ENCODE measurements at regions not wholly inside any gene's neighbourhood (a gene's known extent, or its start where the extent isn't known, plus 50 kb on each side); places are given as distances from the start of the nearest gene placed in this dataset.

- no peak for DNase-seq (ENCODE audit: low spot score)
Observed at GRCh38 chr12:124504273-124505000, 63.0 kb downstream of the NCOR2 start.

- DNase-seq (ENCODE audit: low spot score) = no peak
Observed at GRCh38 chr12:124503305-124503704, 64.1 kb downstream of the NCOR2 start.

- no peak for DNase-seq (ENCODE audit: low spot score)
Observed at GRCh38 chr12:124502379-124502778, 65.0 kb downstream of the NCOR2 start.

DNA sequence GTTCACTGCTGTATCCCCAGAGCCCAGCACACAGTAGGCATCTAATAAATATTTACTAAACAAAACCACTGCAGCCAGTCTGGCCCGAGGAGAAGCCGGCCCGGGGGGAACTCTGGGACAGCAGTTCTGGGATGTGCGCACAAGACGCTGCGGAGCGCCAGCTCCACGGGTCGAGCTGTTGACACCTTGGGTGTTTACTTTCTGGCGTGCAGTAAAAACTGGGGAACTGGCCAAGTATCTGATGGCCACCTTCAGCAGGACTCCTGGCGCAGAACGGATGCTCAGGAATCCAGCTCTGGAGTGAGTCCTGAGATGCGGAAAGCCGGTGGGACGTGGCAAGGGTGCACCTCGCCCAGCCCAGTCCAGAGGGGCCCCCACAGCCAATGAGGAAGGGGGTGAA, 65.6 kb downstream of the NCOR2 start:
- no peak for DNase-seq (ENCODE audit: low spot score)

- DNase-seq (ENCODE audit: low spot score) = no peak
Observed at GRCh38 chr12:124501112-124501561, 66.3 kb downstream of the NCOR2 start.

DNA sequence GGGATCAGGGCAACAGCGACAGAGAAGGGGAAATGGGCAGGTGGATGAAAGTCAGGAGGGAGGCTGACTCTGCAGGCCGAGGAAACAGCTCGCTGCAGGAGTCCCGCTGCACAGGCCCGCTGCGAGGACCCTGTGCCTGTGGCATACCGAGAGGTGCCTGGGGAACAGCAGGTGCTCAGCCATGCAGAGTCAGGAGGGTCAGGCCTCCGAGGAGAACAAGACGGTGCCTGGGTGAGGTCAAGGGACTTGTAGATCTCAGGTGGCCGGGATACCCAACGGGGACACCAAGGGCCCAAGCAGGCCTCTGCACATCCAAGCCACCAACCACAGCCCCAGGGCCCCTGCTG, 67.5 kb downstream of the NCOR2 start:
- no peak for DNase-seq (ENCODE audit: low spot score)

DNA sequence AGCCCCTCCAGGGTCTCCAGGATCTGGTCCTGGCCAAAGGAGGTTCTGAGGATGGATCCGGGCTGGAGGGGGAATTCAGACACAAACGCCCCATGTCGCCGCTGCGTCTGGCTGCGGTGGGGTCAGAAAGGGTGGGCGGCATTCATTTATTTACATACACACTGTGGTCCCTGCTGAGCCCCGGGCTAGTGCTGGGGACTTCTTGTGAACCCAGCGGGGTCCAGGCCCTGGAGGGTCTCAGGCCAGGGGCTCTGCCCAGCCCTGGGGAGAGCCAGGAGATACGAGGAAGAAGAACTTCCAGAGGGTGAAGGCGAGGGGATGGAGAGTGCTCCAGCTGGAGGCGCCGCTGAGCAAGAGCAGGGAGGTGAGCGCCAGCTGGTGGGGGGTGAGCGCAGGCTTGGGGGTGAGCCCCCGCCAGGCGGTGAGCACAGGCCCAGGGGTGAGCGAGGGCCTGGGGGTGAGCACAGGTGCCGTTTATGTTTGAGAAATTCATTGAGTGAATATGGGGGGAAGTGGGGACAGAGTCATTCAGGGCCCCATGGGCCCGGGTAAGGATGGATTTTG, 68.1 kb downstream of the NCOR2 start:
- no peak for DNase-seq (ENCODE audit: low spot score)

DNA sequence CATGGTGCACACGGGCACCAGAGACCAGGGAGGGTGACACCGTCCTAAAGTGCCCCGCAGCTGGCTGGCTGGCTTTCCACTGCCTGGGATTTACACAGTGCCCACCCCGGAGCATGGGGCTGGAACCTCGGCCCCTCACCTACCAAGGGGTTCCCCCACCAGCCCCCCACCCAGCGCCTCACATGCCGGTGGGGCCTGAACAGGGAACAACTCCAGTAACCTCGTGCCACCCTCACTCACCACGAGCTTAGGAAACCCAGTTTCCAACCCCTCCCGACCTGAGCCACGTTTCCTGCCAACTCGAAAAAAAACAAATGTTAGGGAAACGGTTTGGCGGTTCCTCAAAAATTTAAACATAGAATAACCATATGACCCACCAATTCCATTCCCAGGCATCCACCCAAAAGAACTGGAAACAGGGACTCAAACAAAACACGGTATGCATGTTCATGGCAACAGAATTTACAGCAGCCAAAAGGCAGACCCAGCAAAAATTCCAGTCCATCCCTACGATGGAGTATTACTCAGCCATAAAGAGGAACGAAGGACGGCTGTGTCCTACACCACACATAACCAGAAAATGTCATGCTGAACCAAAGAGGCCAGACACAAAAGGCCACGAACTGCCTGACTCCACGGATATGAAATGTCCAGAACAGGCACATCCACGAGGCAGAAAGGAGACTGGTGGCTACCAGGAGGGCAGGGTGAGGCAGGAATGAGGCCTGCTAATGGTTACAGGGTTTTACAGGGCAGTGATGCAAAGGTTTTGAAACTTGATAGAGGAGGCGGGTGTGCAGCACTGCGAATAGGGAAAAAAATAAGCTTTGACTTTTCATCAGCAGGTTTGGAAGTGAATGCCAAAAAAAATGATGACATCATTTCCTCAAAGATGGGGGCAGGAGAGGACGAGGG, 68.9 kb downstream of the NCOR2 start:
- no peak for DNase-seq (ENCODE audit: low spot score)

GRCh38 chr12:124497658-124498057, 69.8 kb downstream of the NCOR2 start:
- DNase-seq (ENCODE audit: low spot score) = peak; percentile 86

GRCh38 chr12:124497039-124497438, 70.4 kb downstream of the NCOR2 start:
- no peak for DNase-seq (ENCODE audit: low spot score)

GRCh38 chr12:124496584-124496983, 70.8 kb downstream of the NCOR2 start:
- no peak for DNase-seq (ENCODE audit: low spot score)

DNA sequence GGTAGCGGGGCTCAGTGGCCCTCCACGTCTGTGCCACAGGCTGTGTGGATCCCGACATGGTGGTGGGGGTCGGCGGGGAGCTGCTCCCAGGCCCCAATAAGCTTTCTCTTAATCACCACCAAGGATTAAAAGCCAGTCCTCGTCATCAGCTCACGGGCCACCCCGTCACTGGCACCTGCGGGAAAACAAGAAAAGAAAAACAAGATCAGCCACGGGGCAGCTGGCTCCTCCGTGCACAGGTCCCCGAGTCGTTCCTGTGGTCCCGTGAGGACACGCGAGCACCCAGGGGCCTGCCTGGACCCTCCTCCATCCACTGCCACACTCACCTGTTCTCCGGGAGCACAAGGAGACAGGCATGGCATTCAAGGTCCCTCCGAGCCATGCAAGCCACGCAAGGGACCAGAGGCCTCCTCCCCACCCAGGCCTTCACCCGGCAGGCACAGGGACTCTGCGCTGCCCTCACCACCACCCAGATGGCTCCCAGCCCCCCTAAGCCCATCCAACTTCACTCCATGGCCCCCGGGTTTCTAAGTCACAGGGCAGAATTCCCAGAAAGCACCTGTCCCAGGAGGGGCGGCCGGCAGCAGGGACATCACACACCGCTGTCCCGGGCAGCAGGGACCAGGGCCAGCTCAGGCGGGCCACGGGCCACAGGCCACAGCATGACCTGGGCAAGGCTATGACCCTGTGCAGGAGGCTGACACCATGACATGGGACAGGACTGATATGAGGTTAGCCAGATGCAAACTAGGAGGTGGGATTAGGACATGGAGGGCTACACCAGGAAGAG, 72.0 kb downstream of the NCOR2 start:
- no peak for DNase-seq (ENCODE audit: low spot score)

DNA sequence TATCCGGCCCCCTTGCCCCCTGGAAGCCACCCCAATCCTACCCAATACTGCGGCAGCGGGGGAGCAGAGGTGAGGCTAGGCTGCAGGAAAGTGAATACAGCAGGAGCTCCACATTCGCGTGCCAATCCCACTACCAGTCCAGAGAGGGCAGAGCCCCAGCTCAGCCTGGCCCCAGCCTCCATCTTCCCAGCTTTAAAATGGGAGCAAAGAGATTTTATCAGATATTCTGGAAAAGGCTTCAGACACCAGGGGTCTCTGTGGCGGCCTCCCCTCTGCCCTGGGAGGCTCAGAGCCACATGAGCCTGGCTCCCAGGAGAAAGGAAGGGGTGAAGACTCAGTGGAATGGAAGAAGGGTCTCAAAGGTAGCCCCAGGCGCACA, 72.7 kb downstream of the NCOR2 start:
- DNase-seq (ENCODE audit: low spot score) = no peak

DNA sequence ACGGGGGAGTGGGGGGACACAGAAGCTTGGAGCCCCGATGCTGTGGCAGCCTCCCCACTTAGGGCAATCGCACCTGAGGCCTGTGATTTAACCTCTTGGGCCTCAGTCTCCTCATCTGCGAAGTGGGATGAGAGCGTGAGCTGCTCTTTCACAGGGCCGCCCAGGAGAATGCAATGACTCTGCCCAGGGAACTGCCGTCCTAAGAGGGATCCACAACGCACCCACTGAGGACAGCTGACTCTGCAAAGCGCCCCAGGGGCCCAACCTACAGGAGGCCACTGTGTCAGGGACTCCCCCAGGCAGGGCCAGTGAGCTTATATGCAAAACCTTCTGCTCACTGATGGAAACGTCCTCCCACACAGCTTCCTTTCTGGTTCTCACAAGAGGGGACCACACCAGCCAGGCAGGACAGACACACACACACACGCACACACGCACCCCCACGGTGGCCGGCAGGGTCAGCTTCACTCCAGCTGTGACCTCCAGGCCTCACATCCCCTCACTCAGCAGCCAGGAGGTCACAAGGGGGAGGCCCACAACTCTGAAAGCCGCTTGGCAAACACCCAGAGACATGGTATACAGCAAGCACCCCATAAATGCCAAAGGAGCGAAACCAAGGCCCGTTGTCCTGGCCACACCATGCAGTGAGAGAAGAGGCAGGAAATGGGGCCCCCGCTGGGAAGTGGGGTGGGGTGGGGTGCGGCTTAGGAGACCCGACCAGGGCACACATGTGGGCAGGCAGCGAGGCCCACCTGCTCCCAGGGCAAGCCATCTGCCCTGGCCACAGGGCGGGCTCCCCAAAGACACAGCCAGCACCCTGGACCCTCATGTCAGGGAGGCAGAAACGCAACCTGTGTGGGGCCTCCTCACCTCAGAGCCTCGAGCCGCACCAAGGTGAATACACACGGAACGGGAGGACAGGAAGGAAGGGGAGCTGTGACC, 73.3 kb downstream of the NCOR2 start:
- DNase-seq (ENCODE audit: low spot score) = no peak

GRCh38 chr12:124492879-124493808, 74.3 kb downstream of the NCOR2 start:
- DNase-seq (ENCODE audit: low spot score) = no peak

DNA sequence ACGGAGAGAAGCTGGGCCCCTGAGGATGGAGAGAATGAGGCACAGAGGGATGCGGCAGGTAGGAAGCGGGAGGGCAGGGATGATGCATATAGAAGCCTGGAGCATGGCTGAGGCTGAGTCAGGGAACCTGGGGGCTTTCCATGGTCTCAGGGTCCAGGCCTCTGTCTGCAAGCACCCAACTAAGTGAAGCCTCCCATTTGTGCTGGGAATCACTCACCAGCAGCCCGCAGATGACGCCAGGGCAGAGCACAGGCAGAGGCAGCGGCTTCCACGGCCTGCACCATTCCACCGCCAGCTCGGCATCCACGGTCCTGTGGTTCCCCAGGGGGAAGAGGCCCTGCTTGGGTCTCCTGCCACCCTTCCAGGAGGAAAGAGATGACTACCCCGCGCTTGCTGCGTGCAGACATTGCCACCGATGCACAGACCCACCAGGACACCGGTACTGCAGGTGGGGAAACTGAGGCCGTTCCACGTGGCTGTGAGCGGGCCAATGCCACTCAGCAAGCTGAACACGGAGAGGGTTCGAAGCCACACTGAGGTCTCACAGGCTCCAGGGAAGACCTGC, 75.5 kb downstream of the NCOR2 start:
- no peak for DNase-seq (ENCODE audit: low spot score)

DNA sequence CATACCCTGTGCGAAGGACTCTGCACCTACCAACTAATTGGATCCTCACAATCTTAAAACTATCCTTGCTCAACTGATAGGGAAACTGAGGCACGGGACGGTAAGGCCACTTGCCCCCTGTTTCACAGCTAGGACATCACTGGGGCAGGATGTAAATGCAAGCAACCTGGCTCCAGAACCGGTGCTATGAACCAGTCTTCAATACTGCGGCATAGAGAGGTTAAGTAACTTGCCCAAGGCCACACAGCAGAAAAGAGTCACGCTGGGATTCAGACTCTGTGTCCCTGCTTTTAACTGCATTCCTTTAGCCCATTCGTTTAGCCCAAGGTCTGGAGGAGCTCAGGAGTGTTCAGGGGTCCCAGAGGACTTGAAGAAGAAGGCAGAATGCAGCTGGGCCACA, 76.1 kb downstream of the NCOR2 start:
- no peak for DNase-seq (ENCODE audit: low spot score)

- DNase-seq (ENCODE audit: low spot score) = peak; percentile 85
Observed at GRCh38 chr12:124490584-124491305, 76.7 kb downstream of the NCOR2 start.
